ENCODE measurements at regions not wholly inside any gene's neighbourhood (a gene's known extent, or its start where the extent isn't known, plus 50 kb on each side); places are given as distances from the start of the nearest gene placed in this dataset.

DNA sequence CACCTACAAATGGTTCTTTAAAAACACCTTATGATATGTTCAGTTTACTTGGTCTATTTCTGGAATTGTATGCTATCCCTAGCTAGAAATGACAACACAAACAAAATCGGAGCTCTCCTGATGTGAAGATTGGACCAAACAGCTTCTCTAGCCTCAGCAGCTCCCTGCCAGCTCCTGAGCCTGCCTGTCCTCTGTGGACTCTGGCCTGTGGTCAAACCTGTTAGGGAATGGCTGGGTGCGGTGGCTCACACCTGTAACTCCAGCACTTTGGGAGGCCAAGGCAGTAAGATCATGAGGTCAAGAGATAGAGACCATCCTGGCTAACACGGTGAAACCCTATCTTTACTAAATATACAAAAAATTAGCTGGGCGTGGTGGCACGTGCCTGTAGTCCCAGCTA lies 195.3 kb downstream of the GAS1 start:
- H3K27ac ChIP-seq = no peak overlapping the region
- no peak overlapping the region for H3K4me3 ChIP-seq
- no peaks in the 10 kb centered on the region for H3K36me3 ChIP-seq
- no peaks in the 10 kb centered on the region for H3K9me3 ChIP-seq (ENCODE audit: low read depth)
- no peak for DNase-seq (ENCODE audit: low read depth in 1 of 2, low spot score in 1 of 2)
- H3K27me3 ChIP-seq = no peaks in the 10 kb centered on the region
- no peak for TF ChIP-seq CTCF (IDR thresholded peaks at IDR 0.05; ENCODE audit: low read depth, low read length)
- H3K4me1 ChIP-seq (ENCODE audit: low read depth) = no peaks in the 10 kb centered on the region

GRCh38 chr9:86751207-86751606 lies 196.1 kb downstream of the GAS1 start:
- no peak overlapping the region for H3K4me3 ChIP-seq
- no peaks in the 10 kb centered on the region for H3K9me3 ChIP-seq (ENCODE audit: low read depth)
- no peak overlapping the region for H3K27ac ChIP-seq
- peak in 1 of 2 donors; percentile 35 for DNase-seq (ENCODE audit: low read depth in 1 of 2, low spot score in 1 of 2)
- TF ChIP-seq CTCF (IDR thresholded peaks at IDR 0.05; ENCODE audit: low read depth, low read length) = no peak
- H3K36me3 ChIP-seq = no peaks in the 10 kb centered on the region
- H3K4me1 ChIP-seq (ENCODE audit: low read depth) = no peaks in the 10 kb centered on the region
- no peaks in the 10 kb centered on the region for H3K27me3 ChIP-seq

- no peak overlapping the region for H3K27ac ChIP-seq
Measured at GRCh38 chr9:86749894-86750255, 197.4 kb downstream of the GAS1 start.

GRCh38 chr9:86749161-86749893 lies 198.0 kb downstream of the GAS1 start:
- Histone ChIP-seq H3K27me3 (no peaks in the 10 kb centered on the region), H3K4me1 (ENCODE audit: low read depth) (no peaks in the 10 kb centered on the region), H3K27ac (no peak overlapping the region), H3K4me3 (no peak overlapping the region), H3K36me3 (no peaks in the 10 kb centered on the region), H3K9me3 (ENCODE audit: low read depth) (no peaks in the 10 kb centered on the region)
- no peak for DNase-seq (ENCODE audit: low read depth in 1 of 2, low spot score in 1 of 2)
- TF ChIP-seq CTCF (IDR thresholded peaks at IDR 0.05; ENCODE audit: low read depth, low read length) = no peak

More at GRCh38 chr9:86749894-86750255, 197.4 kb downstream of the GAS1 start:
- no peak for TF ChIP-seq CTCF (IDR thresholded peaks at IDR 0.05; ENCODE audit: low read depth, low read length)
- no peaks in the 10 kb centered on the region for H3K36me3 ChIP-seq
- H3K27me3 ChIP-seq = no peaks in the 10 kb centered on the region
- H3K4me3 ChIP-seq = no peak overlapping the region
- no peaks in the 10 kb centered on the region for H3K9me3 ChIP-seq (ENCODE audit: low read depth)
- no peaks in the 10 kb centered on the region for H3K4me1 ChIP-seq (ENCODE audit: low read depth)
- peak; percentile 28 to 93 for DNase-seq (ENCODE audit: low read depth in 1 of 2, low spot score in 1 of 2)

DNA sequence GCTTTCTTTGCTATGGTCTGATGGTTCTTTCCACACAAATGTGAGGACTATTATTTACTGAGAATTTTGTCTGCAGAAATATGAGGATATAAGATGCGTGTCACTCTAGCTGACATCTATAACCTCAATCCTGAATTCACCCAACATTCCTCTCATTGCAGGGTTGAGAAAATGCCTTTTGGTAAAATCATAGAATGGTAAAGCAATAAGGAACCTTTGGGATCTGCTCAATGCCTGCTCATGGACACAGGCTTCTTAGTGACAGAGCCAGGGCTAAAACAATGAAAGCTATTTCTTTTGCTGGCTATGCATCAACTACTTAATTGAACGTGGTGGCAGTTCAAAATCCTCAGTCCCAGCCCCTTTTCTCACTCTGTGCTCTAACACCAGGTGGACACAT lies 199.6 kb downstream of the GAS1 start:
- Histone ChIP-seq H3K4me1 (ENCODE audit: low read depth) (no peaks in the 10 kb centered on the region), H3K27ac (no peak overlapping the region), H3K36me3 (no peaks in the 10 kb centered on the region), H3K4me3 (no peak overlapping the region), H3K27me3 (no peaks in the 10 kb centered on the region), H3K9me3 (ENCODE audit: low read depth) (no peaks in the 10 kb centered on the region)
- no peak for TF ChIP-seq CTCF (IDR thresholded peaks at IDR 0.05; ENCODE audit: low read depth, low read length)
- DNase-seq (ENCODE audit: low read depth in 1 of 2, low spot score in 1 of 2) = no peak
